ENCODE measurements at regions not wholly inside any gene's neighbourhood (a gene's known extent, or its start where the extent isn't known, plus 50 kb on each side); places are given as distances from the start of the nearest gene placed in this dataset.
"Not testable (repeated sequence)": the region's sequence is repeated elsewhere in the genome, so short reads cannot be mapped to it uniquely, and the experiment has no call there.

DNA sequence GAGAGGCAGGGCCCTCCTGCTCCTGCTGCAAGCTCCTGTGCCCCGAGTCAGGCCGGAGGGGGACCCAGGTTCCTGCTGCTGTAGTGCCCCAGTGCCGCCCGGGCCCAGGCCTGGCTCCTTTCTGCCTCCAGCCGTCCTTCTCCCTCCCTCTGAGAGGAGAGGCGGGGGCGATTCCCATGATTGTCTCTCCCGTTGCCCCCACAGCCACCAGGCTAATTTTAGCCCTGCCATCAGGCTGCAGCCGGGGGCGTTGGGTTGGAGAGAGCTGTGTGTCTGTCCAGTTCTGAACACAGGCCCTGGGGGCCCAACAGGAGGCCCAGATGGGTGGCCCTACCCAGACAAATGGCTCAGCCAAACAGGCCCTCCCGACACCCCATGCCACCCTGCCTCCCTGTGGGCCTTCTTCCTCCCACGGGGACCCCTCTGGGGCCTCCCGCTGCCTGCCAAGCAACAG is 214.8 kb downstream of the TBC1D2B start:
- no peak for DNase-seq

DNA sequence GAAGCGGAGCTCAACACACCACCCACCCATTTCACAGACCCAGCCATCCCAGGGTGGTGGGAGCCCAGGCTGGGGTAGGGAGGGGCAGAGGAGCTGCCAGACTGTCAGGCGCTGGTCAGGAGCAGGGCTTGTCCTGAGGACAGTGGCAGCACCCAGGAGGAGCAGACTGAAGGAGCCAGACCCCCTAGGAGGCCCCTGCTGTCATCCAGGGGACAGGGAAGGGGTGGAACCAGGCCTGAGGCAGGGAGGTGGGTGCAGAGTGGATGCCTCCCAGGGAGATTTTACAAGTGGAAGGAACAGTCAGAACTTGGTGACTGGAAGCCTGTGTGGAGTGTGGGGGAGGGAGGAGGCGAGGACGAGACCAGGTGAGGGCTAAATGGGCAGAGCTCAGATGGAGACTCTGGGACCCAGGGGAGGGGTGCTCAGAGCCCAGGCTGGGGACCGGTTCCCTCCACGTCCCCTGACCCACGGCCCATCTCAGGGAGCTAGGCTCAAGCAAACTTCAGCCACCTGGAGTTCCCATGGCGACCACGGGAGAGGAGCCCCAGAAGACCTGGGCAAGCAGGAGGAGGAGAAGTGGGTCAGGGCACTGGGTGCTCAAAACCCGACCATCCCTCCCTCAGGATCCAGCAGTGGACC is 215.4 kb downstream of the TBC1D2B start:
- not testable (repeated sequence) for DNase-seq

DNA sequence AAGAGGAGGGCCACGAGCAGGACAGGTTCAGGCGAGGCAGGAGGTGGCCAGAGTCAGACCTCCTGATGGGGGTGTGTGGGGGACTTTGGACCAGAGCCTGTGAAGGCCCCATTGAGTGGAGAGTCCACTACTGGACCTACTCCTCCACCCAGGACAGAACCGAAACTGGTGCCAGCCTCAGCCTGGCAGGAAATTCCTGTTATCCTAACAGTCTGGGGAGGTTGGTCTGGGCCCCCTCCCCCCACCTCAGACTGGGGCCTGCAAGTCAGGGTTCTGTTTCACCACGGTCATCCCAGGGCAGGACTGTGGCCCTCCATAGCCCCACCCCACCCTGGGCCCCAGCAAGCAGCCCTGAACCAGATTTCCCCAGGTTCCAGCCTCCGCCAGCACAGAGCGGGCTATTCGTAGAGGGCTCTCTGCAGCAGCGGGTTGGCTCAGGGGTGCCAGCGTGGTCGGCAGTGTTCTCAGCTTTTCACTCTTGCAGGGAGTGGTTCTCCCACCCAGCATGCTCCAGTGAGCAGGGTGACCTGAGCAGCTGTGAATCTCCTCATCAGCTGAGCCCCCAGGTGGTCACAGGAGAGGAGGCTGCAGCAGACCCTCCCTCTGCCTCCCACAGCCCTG is 217.3 kb downstream of the TBC1D2B start:
- no peak for DNase-seq

DNA sequence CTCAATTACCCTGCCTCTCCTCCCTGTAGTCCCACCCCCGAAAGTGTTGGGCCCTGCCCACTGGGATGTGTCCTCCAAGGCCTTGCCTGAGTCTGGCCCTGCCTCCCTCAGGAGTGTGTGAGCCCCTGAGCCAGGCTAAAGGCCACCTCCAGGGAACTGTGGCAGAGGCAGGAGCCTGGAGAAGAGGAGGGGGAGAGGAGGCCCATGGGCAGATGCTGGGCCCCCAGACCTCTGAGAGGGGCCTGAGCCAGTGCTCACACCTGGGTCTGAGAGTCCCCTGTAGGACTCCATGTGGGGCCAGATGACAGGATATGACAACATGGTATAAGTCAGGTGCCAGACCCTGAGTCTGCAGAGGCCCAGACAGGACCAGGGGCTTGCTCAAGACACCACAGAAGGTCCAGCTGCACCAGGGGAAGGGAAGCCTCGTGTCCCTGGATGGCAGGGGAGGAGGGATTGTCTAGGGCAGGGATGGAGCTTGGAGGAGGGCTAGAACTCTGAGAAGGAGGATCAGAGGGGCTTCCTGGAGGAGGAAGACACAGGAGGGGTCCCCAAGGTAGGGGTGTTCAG is 217.9 kb downstream of the TBC1D2B start:
- no peak for DNase-seq

DNA sequence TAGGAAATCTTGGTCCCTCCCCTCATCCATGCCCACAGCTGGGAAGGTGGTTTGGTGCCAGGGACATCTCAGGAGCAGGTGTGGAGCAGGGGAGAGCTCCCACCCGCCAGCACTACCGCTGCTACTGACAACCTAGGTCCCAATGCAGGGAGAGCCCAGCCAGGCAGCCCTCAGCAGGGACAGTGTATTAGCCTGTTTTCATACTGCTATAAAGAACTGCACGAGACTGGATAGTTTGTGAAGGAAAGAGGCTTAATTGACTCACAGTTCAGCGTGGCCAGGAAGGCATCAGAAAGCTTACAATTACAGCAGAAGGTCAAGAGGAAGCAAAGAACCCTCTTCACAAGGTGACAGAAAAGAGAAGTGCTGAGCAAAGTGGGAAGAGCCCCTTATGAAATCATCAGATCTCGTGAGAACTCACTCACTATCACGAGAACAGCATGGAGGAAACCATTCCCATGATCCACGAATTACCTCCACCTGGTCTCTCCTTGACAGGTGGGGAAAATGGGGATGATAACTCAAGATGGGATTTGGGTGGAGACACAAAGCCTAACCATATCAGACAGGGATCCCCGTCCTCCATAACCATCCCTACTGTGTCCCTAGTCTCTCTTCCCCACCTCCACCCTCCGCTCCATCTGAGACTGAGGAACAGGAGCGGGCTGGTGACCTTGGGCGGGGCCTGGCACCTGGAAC is 218.6 kb downstream of the TBC1D2B start:
- no peak for DNase-seq

DNA sequence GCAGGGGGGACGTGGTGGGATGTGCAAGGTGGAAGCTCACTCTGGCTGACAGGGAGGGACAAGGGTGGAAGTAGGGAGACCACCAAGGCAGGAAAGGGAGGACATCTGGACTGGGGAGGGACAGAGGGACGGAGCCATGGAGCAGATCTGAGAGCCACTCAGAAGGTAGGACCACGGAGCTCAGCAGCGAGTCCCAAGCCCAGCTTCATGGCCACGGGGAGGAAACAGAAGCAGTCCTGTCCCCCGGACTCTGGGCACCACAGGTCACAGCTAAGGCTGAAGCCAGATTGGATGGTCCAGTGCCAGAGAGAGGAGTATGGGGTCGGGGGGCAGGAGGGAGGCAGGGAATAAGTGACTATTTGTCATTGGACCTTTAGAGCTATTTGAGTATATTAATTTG is 220.1 kb downstream of the TBC1D2B start:
- no peak for DNase-seq

DNA sequence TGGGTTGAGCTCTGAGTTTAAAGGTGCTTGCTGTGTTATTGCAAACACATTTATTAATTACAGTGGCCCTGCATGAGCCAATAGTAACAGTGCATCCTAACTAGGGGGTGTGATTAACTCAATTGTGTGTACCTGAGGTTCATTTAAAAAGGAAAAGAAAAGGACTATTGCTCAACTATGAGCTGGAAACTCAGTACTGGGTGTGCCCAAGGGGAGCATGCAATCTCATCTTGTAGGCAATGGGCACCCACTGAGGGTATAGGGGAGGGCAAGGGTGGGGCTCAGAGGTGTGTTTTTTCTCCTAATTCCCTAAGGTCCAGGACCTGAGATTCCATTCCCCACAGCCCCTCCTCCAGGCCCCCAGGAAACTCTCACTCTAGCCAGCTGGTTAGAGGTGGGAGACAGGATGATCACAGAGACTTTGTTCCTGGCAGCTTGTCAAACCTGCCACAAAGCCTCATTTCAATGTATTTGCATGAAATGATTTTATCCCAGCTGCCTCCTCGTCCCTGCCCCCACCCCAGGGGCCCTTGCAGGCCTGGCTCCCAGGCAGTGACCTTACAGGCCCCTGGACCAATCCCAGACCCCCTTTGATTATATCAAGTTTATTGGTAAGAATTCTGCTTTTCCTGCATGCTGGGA is 220.7 kb downstream of the TBC1D2B start:
- no peak for DNase-seq

DNA sequence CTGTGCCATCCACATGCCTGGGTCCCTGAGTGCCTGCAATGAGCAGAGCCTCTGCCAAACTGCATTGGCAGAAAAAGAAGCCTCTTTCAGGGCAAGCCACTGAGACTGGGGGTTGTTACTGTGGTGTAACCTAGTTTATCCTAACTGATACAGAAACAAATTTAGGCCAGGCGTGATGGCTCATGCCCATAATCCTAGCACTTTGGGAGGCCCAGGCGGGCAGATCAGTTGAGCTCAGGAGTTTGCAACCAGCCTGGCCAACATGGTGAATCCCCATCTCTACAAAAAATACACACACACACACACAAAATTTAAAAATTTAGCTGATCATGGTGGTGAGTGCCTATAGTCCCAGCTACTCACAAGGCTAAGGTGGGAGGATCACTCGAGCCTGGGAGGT is 221.6 kb downstream of the TBC1D2B start:
- no peak for DNase-seq

DNA sequence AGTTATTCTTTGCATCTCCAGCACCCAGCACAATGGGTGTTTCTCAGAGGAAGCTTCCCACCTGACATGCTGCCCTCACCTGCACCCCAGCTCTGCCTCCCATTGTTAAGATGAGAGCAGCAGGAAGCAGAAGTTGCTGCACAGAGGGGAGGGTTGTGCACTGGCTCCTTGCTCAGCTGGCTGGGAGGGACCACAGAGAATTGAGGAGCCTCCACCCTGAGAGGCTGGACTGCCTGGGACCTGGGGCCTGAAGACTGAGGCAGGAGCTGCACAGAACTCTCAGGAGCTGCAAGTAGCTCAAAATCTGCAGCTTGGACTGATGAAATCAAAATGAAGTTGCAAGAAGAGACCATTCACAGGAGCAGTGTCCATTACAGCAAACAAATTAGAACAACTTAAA is 222.3 kb upstream of the LINGO1 start:
- no peak for DNase-seq

DNA sequence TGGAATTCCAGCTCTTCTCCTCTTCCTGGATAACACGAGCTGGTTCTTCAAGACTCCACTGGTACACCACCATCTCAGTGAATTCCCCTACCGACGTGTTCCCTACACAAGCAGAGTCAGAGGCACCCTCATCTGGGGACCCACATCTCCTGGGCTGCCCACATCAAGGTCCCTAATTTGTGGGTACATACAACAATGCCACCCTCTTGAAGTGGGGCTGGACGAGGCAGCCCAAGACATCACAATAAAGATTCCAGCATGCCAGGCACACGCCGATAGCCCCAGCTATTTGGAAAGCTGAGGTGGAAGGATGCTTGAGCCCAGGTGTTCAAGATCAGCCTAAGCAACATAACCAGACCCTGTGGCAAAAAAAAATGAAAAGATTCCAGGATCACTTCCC is 221.2 kb upstream of the LINGO1 start:
- DNase-seq, result no peak

DNA sequence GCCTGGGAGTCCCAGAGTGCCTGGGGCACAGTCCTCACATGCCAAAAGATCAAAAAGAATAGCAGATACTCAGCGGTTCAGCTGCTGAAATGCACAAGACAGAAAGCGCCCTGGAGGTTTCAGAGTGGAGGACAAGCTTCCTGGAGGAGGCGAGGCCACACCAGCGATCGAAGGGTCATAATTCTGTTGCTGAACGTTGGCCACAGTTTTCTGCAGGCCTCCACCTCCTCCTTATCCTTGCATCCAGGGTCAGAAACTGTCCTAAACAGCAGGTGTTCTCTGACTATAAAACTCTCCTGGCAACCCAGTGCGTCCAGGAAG is 220.3 kb upstream of the LINGO1 start:
- DNase-seq, result no peak

DNA sequence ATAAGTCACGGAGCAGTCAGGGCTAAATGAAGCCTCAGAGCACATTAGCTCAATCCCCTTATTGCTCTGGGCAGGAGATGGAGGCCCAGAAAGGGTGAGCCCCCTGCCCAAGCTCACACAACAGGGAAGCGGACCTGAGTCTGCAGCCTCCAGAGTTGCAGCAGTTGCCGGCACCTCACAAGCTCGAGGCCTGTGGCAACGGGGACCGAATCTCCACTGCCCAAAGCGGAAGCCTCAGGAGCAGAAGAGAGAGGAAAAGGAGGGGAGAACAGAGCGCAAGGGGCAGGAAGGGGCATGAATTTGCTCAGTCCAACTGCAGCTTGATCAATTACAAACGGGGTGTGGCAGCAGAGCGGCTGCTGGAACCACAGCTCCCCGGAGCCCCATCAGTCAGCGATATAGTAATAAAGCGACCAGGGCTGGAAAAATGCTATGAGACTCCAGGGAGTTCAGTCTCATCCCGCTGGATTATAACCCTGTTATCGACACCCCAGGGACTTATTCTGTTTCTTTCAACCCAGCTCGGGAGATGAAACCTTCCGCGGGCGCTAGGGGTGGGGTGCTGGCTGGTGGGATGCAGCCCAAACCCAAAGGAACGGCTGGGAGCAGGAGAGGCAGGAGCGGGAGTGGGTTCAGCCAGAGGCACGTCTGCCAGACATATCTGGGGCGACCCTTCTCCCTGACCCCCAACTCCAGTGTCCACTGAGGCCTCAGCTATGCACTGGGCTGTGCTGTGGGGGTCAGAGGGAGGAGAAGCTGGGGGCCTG is 219.7 kb upstream of the LINGO1 start:
- DNase-seq, result no peak

DNA sequence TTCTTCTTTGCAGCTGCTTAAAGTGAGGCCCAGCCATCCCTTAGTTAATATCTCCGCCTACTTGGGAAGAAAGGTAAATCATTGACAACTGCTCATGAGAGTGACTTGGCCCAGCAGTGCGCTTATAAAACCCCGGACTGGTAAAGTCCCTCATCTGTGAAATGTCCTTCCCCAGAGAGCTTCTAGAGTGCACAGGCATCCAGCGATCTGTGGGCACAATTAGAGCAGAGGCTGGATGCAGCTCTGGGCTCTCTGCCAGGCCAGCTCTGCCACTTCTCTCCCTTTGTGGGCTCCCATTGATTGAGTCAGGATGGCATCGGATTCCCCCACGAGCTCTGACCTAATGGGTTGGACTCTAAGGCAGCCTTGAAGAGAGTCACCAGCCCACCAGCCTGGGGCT is 219.0 kb upstream of the LINGO1 start:
- DNase-seq, result peak; percentile 40

DNA sequence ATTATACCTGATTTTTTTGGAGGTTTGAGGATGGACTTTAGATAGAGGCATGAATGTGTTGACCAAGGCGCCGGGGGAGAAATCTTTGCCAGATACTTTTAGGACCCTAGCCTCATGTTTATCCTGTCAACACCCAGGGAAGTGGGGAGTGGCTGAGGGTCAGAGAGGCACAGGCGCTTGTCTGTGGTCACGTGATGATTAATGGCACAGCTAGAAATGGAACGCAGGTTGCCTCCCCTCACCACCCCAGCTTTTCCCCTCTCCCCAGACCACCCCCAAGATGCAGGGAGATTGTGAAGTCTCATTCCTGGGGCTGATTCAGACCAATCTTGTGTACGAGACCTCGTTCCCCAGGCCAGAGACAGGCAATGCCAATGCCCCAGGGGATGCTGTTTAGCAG is 218.4 kb upstream of the LINGO1 start:
- DNase-seq, result no peak

DNA sequence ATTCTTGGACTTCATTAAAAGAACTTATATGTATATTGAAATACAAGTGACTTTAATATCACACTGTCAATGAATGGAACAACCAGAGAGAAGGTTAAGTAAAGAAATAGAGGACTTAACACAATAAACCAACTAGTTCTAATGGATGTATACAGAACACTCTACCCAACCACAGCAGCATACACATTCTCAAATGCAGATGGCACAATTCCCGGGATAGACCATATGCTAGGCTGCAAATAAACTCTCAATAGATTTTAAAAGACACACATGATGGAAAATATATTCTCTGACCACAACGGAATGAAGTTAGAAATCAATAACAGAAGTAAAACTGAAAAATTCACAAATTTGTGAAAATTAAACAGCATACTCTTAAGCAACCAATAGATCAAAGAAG is 214.3 kb upstream of the LINGO1 start:
- no peak for DNase-seq

DNA sequence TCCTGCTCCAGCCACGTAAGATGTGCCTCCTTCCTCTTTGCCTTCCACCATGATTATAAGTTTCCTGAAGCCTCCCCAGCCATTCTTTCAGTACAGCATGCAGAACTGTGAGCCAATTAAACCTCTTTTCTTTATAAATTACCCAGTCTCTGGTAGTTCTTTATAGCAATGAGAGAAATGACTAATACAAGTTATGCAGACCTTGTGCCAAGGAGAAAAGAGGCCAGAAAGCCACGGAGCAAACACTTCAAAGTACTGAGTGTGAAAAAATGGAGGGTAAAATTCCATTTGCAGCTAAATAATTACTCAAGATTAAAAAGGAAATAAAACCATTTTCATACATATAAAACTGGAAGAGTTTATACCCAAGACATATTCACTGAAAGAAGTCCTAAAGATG is 213.6 kb upstream of the LINGO1 start:
- no peak for DNase-seq

DNA sequence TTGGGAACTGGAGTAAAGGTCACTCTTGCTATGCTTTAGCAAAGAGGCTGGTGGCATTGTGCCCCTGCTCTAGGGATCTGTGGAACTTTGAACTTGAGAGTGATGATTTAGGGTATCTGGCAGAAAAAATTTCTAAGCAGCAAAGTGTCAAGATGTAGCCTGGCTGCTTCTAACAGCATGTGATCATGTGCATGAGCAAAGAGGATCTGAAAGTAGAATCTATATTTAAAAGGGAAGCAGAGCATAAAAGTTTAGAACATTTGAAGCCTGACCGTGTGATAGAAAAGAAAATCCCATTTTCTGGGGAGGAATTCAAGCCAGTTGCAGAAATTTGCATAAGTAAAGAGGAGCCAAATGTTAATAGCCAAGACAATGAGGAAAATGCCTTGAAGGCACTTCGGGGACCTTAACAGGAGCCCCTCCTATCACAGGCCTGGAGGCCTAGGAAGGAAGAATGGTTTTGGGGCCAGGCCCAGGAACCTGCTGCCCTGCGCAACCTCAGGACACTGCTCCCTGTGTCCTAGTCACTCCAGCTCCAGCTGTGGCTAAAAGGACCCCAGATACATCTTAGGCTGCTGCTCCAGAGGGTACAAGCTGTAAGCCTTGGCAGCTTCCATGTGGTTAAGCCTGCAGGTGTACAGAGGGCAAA is 212.2 kb upstream of the LINGO1 start:
- DNase-seq, result no peak

DNA sequence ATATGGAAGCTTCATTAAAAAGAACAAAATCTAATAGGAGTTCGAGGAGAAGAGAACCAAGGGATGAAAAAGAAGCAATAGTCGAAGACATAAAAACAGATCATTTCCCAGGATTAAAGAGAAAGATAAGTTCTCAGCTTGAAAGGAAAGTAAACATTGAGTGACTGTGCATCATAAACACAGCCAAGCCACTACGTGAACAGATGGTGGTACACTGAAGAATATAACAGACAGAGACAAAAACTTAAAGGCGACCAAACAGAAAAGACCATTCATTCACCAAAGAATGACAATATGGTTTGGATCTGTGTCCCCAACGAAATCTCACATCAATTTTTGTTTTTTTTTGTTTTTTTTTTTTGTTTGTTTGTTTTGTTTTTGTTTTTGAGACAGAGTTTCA is 210.8 kb upstream of the LINGO1 start:
- DNase-seq, result no peak

DNA sequence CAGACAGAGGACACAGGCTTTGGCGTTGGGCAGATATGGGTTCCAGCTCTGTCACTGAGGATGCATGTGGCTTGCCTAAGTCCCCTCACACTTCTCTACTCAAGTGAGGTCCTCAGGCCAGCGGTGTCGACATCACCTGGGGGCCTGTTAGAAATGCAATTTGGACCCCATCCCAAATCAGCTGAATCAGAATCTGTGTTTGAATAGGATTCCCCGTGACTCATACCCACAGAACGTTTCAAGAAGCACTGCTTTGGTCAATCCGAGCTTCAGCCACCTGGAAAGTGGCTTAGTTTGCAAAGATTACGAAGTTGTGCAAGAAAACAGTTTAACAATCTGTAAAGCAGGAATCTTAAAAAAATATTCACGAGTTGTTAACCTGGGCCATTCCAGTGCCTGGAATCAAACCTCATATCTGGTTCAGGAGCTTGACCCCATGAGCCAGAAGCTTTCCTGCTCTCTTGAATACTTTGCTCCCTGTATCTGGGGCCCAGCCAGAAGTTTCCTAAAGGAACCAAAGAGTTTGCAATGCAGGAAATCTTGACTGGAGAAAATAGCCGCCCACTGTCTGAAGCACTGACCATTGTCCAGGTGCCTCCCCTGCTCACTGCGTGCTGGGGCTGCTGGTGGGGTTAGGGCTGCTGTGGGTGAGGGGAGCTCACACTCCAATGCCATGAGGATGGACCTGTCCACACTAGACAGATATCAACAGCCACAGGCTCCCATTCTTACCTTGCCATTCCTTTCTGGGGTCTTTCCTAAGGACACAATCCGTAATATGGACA is 208.5 kb upstream of the LINGO1 start:
- no peak for DNase-seq

DNA sequence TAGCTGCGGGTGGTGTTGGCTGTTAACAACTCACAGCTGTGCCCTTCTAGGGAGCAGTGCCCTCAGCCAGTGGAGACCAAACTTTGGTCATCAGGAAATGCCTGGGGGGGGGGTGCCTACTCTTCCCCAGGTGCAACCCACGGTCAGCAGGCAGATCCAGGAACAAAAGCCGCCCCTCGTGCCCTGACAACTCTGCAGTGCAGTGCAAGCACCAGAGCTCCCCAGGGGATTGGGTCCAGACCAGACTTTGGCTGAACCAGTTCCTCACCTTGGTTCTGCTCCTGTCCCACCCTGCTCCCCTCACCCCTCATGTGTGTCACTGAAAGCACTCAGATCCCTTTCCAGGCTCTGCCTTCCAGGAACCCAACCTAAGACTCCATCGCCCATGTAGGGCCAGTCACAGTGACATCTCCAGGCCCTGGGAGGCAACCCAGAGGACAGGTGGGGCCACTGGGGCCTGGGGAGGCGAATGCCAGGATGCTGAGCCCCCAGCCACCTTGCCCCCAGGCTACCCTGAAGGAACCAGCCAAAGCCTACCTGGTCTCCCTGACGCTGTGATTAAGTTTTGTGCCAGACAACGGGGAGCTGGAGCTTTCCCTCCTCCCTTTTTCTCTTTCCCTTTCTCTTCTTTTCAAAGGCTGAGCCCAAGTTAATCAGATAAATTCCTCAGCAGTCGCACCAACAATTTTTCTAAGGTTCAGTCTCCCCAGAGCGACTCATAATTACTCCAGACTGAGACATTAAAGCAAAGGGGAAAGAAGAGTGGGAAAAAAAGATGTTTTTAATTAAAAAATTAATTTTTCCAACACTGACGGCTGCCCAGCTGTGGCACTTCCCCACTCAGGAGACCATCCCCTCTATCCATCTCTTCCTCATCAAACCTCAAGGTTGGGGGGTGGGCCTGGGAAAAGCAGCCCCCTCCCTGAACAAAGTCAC is 207.5 kb upstream of the LINGO1 start:
- DNase-seq, result no peak
